HS-27A (cell line): ENCODE measurements at regions not wholly inside any gene's neighbourhood (a gene's known extent, or its start where the extent isn't known, plus 50 kb on each side); places are given as distances from the start of the nearest gene placed in this dataset.

Source experiments
- DNase-seq: peaks from one replicate; pipeline ENCODE4 v3.0.0-alpha.2; 2012; ENCODE audit warnings: low read depth, missing footprints

- no peak for DNase-seq
Measured at GRCh38 chr1:96996001-96996400, 274.4 kb downstream of the PTBP2 start.

DNA sequence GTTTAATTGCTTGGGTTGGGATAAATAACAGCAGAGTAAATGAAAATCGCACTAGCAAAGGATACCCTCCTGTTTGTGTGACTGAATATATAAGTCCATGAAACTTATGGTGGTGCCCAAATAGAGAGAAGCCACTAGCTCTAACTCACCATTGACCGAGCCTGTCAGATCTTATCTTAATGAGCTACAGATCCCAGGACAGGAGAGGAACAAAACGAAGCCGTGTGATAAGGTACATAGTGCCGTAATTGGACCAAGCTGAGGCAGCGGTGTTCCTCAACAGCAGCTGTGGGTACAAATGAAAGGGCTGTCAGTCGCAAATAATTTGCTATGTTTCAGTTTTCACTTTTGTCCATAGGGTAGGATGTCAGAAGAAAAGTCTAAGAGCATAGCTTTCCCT lies 276.1 kb downstream of the PTBP2 start:
- DNase-seq, result no peak

DNA sequence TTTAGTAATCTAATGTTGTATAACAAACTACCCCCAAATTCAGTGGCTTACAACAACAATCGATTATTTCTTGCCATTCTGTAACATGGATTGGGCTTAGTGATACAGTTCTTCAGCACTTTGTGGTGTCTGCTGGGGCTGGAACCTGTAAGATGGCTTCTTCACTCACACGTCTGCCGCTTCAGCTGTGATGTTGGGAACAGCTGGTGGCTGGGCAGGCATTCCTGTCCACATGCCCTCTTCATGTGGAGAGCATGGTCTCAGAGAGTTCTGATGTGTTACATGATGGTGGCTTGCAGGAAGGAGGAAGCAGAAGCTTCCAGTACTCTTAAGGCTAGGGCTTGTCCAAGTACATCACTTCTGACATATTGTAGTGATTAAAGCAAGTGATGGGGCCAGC lies 276.9 kb downstream of the PTBP2 start:
- DNase-seq, result no peak

DNA sequence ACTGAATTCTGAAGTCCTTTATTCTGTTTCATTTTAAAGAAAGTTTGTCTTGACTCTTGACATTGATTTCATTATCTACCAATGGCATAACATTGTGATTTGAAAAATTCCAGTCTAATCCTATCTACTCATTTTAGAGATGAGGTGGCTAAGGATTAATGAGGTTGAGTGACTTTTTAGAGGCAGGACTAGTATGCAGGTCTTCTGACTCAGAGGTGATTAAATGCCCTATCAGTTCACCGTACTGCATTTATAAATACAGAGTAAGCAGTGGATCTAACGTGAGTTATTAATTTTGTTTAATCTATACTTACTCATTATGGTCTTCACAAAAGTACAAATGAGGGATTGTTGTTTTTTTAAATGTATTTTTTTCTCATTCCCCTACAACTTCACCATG lies 277.6 kb downstream of the PTBP2 start:
- DNase-seq, result no peak

- no peak for DNase-seq
Measured at GRCh38 chr1:97004054-97004453, 282.5 kb downstream of the PTBP2 start.

- DNase-seq, result no peak
Measured at GRCh38 chr1:97004743-97005142, 283.2 kb downstream of the PTBP2 start.

- peak; percentile 91 for DNase-seq
Measured at GRCh38 chr1:97006044-97006661, 284.6 kb downstream of the PTBP2 start.

- no peak for DNase-seq
Measured at GRCh38 chr1:97007840-97008604, 286.4 kb downstream of the PTBP2 start.

DNA sequence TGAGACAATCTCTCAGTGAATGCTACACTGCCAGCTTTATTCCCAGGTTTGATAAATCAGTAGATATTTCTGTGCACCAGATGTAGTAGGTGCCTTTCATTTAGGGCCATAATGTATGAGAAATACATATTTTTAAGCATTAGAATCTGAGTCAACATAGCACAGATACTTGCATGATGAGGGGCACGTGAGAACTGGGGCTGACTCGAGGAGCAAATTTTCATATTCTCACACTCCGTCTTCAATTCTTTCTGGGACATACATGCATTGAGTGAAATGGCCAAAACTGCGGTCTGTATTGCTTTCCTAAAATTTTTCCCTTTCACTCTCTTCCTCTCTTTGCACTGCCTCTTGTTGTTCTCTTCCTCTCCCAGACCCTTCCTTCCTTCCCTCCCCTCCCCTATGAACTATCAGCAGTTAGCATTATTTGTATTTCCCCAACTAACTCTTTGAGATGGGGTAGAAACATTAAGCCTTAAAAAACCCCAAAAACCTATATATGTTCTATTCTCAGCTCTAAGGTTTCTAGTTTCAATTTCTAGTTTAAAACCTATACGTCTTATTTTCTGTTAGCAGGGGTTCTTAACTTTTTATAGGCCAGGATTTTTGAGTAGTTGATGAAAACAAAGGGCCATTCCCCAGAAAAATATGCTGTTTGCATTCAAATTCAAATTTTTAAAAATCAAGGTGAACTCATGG lies 289.1 kb downstream of the PTBP2 start:
- DNase-seq, result no peak

GRCh38 chr1:97013136-97013535 lies 291.6 kb downstream of the PTBP2 start:
- no peak for DNase-seq

DNA sequence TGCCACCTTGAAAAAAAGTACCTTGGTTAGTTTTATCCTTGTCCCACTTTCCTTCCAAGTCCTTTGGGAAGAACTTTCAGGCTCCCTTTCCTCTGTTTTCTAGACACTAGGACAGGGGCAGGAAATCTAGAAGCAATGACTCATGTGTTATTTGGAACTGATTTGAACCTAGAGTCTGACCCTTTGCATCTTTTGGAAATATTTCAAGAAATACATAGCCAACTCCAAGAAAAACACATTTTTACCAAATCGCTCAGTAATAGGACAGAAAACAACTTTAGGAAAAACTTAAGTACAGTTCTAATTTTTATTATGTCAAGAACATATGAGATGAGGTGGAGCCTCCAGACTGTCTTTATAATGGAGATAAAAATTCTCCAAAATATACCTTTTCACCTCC lies 292.4 kb downstream of the PTBP2 start:
- DNase-seq, result peak; percentile 51

DNA sequence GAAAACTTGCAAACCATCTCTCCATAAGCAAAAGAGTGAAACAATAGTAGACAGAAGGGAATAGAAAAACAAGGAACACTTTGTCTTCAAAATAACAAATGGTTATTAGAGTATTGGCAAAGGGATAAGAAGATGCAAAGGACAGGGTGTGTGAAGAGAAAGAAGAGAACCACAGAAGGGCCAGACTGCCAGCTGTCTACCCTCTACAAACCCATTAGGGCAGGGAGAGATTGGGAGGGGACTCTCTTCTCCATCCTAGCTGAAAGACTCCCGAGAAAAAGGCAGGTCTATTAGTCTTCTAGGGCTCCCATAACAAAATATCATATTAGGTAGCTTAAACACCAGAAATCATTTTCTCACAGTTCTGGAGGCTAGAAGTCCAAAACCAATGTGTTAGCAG lies 292.8 kb downstream of the PTBP2 start:
- no peak for DNase-seq

GRCh38 chr1:97017895-97018294 lies 296.3 kb downstream of the PTBP2 start:
- DNase-seq, result no peak
